H9 (cell line): ENCODE measurements at regions not wholly inside any gene's neighbourhood (a gene's known extent, or its start where the extent isn't known, plus 50 kb on each side); places are given as distances from the start of the nearest gene placed in this dataset.

ENCODE experiments used
- DNase-seq: peaks from one replicate; pipeline ENCODE4 v3.0.0-alpha.2; 2017
- H2AFZ ChIP-seq: one replicate; pipeline ENCODE4 v1.6.1; 2013; ENCODE audit warnings: mild to moderate bottlenecking, low read length, control low read depth, moderate library complexity
- H2AK5ac ChIP-seq: 2 replicates; pipeline ENCODE4 v1.6.1; 2013; ENCODE audit warnings: low read length, control low read depth, mixed read lengths; ENCODE audit not compliant: insufficient read length
- H2BK120ac ChIP-seq: one replicate; pipeline ENCODE4 v1.6.1; 2013; ENCODE audit warnings: low read depth, mild to moderate bottlenecking, low read length, control low read depth, inconsistent platforms; ENCODE audit not compliant: poor library complexity, severe bottlenecking
- H2BK12ac ChIP-seq: 2 replicates; pipeline ENCODE4 v1.6.1; 2013; ENCODE audit warnings: low read length, control low read depth, mixed read lengths, low read depth; ENCODE audit not compliant: insufficient read length
- H2BK15ac ChIP-seq: 2 replicates; pipeline ENCODE4 v1.6.1; 2013; ENCODE audit warnings: low read depth, low read length, control low read depth
- H2BK20ac ChIP-seq: one replicate; pipeline ENCODE4 v1.6.1; 2013; ENCODE audit warnings: low read depth, mild to moderate bottlenecking, low read length, control low read depth, inconsistent platforms; ENCODE audit not compliant: poor library complexity, severe bottlenecking
- H2BK5ac ChIP-seq: 2 replicates; pipeline ENCODE4 v1.6.1; 2013; ENCODE audit warnings: low read length, control low read depth, mixed read lengths; ENCODE audit not compliant: insufficient read length
- H3K14ac ChIP-seq: 2 replicates; pipeline ENCODE4 v1.6.1; 2013; ENCODE audit warnings: low read length, control low read depth; ENCODE audit not compliant: insufficient read depth
- H3K18ac ChIP-seq: 2 replicates; pipeline ENCODE4 v1.6.1; 2013; ENCODE audit warnings: low read depth, mild to moderate bottlenecking, mixed read lengths, low read length, control low read depth; ENCODE audit not compliant: insufficient read length
- H3K23ac ChIP-seq: 2 replicates; pipeline ENCODE4 v1.6.1; 2013; ENCODE audit warnings: low read length, control low read depth, mixed read lengths, low read depth; ENCODE audit not compliant: insufficient read length
- H3K23me2 ChIP-seq: 2 replicates; pipeline ENCODE4 v1.6.1; 2013; ENCODE audit warnings: low read depth, mild to moderate bottlenecking, mixed read lengths, low read length, control low read depth; ENCODE audit not compliant: insufficient read length, poor library complexity, severe bottlenecking
- H3K27ac ChIP-seq: 2 replicates; pipeline ENCODE4 v1.5.1; 2013; ENCODE audit warnings: low read length, control low read depth, mixed read lengths, low read depth; ENCODE audit not compliant: insufficient read length
- H3K27me3 ChIP-seq: 2 replicates; pipeline ENCODE4 v1.6.1; 2013; ENCODE audit warnings: low read length, control low read depth, inconsistent platforms; ENCODE audit not compliant: insufficient read depth
- H3K4ac ChIP-seq: 2 replicates; pipeline ENCODE4 v1.6.1; 2013; ENCODE audit warnings: low read depth, mild to moderate bottlenecking, control low read depth, inconsistent platforms, low read length, moderate library complexity
- H3K4me1 ChIP-seq: 2 replicates; pipeline ENCODE4 v1.6.1; 2013; ENCODE audit warnings: low read length, control low read depth, inconsistent platforms; ENCODE audit not compliant: insufficient read depth
- H3K4me2 ChIP-seq: 2 replicates; pipeline ENCODE4 v1.6.1; 2013; ENCODE audit warnings: low read length, control low read depth, mixed read lengths; ENCODE audit not compliant: insufficient read length, insufficient read depth
- H3K56ac ChIP-seq: 2 replicates; pipeline ENCODE4 v1.6.1; 2013; ENCODE audit warnings: low read depth, mild to moderate bottlenecking, mixed read lengths, low read length, control low read depth; ENCODE audit not compliant: insufficient read length
- H3K79me1 ChIP-seq: 2 replicates; pipeline ENCODE4 v1.6.1; 2013; ENCODE audit warnings: low read depth, mild to moderate bottlenecking, moderate library complexity, low read length, control low read depth, inconsistent platforms; ENCODE audit not compliant: insufficient read depth, poor library complexity, severe bottlenecking
- H3K79me2 ChIP-seq: 2 replicates; pipeline ENCODE4 v1.6.1; 2013; ENCODE audit warnings: low read length, control low read depth, inconsistent platforms; ENCODE audit not compliant: insufficient read depth
- H3K9ac ChIP-seq: 2 replicates; pipeline ENCODE4 v1.6.1; 2013; ENCODE audit warnings: low read length, control low read depth, mixed read lengths; ENCODE audit not compliant: insufficient read length; ENCODE audit errors: extremely low read depth
- H3K9me3 ChIP-seq: one replicate; pipeline ENCODE4 v1.6.1; 2013; ENCODE audit warnings: low read depth, low read length, inconsistent platforms; ENCODE audit not compliant: control insufficient read depth
- H3T11ph ChIP-seq: one replicate; pipeline ENCODE4 v1.6.1; 2013; ENCODE audit warnings: mild to moderate bottlenecking, low read length, control low read depth, inconsistent platforms
- H4K20me1 ChIP-seq: one replicate; pipeline ENCODE4 v1.6.1; 2013; ENCODE audit not compliant: control insufficient read depth, insufficient read length, insufficient read depth
- H4K5ac ChIP-seq: 2 replicates; pipeline ENCODE4 v1.6.1; 2013; ENCODE audit warnings: low read depth, mild to moderate bottlenecking, mixed read lengths, low read length, control low read depth; ENCODE audit not compliant: insufficient read length
- H4K8ac ChIP-seq: replicated peaks from 2 replicates; pipeline ENCODE4 v1.6.1; 2013; ENCODE audit warnings: low read length, control low read depth, mixed read lengths, low read depth; ENCODE audit not compliant: insufficient read length
- H4K91ac ChIP-seq: 2 replicates; pipeline ENCODE4 v1.6.1; 2013; ENCODE audit warnings: low read depth, mild to moderate bottlenecking, moderate library complexity, mixed read lengths, low read length, control low read depth; ENCODE audit not compliant: insufficient read length
- H3K27ac Mint-ChIP-seq, 3 experiments: 2 replicates in 2 of 3; 3 replicates in 1 of 3; pipeline ENCODE4 v1.8.0; 2020 to 2021; ENCODE audit warnings: mixed read lengths in 3 of 3, mild to moderate bottlenecking in 1 of 3, moderate library complexity in 1 of 3
- H3K27me3 Mint-ChIP-seq: 2 replicates; pipeline ENCODE4 v1.8.0; 2021; ENCODE audit warnings: low read depth, mild to moderate bottlenecking, moderate library complexity, mixed read lengths
- H3K36me3 Mint-ChIP-seq, 3 experiments: 2 replicates in 2 of 3; 3 replicates in 1 of 3; pipeline ENCODE4 v1.8.0; 2020 to 2021; ENCODE audit warnings: low read depth in 3 of 3, mixed read lengths in 3 of 3; ENCODE audit not compliant: insufficient read depth in 1 of 3
- H3K4me1 Mint-ChIP-seq, 2 experiments: 2 replicates each; pipeline ENCODE4 v1.8.0; 2020; ENCODE audit warnings: mixed read lengths in 2 of 2
- H3K4me3 Mint-ChIP-seq, 2 experiments: 2 replicates in 1 of 2; 3 replicates in 1 of 2; pipeline ENCODE4 v1.8.0; 2020 to 2021; ENCODE audit warnings: mild to moderate bottlenecking in 2 of 2, mixed read lengths in 2 of 2, moderate library complexity in 1 of 2
- H3K9me3 Mint-ChIP-seq, 2 experiments: 2 replicates in 1 of 2; 3 replicates in 1 of 2; pipeline ENCODE4 v1.8.0; 2020; ENCODE audit warnings: mild to moderate bottlenecking in 2 of 2, mixed read lengths in 2 of 2, moderate library complexity in 1 of 2
- WGBS: extraction: QIAGEN DNeasy Blood & Tissue Kit; methylation state at CpG from one replicate; pipeline ENCODE4 v1.1.7; 2013; ENCODE audit warnings: missing lambda C conversion rate, low lambda C conversion rate, mixed read lengths; ENCODE audit not compliant: insufficient read length; ENCODE audit errors: extremely low coverage; 5-methylcytosine and 5-hydroxymethylcytosine counted together
- TF ChIP-seq, protein P1 (sequence below): fragments of 200-600 bp; sonication (generic); conservative IDR thresholded peaks from 3 replicates; pipeline ENCODE4 v1.8.0; 2021; ENCODE audit warnings: antibody characterized with exemption, mild to moderate bottlenecking

DNA sequence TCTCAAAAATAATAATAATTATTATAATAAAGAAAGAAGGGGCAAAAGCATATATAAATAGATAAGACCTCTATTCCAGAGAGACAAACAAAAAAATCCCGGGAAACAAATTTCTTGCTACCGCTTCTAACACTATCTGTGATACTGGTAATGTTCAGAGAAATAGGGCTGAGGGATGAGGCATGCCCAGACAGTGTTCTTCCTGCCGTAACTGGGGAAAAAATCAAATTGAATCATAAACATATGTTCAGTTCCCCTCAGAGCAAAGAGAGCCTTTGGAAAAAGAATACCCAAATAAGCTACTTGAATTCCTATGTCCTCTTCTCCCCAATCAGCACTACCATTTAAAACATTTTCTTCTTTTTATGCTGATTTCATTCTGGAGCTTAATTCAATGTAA is 688.0 kb downstream of the KCNJ2 start:
- Histone ChIP-seq H2BK20ac (no peak overlapping the region), H3K14ac (no peak overlapping the region), H3K27ac (no peak overlapping the region), H2AFZ (no peak overlapping the region), H2BK120ac (no peak overlapping the region), H3K9me3 (peaks cover 5% of the 10 kb centered on the region), H2BK15ac (no peak overlapping the region), H3K9ac (no peak overlapping the region), H4K20me1 (no peaks in the 10 kb centered on the region), H2BK5ac (no peak overlapping the region), H3K23me2 (no peaks in the 10 kb centered on the region), H3K4me2 (no peak overlapping the region), H3K4me1 (no peaks in the 10 kb centered on the region), H3T11ph (no peak overlapping the region), H2BK12ac (no peak overlapping the region), H3K56ac (no peak overlapping the region), H3K23ac (no peak overlapping the region), H2AK5ac (no peak overlapping the region), H3K79me1 (no peaks in the 10 kb centered on the region), H4K5ac (no peak overlapping the region), H4K91ac (no peak overlapping the region), H4K8ac (no peak overlapping the region), H3K4ac (no peak overlapping the region), H3K79me2 (no peaks in the 10 kb centered on the region), H3K27me3 (no peaks in the 10 kb centered on the region), H3K18ac (no peak overlapping the region)
- no peaks in the 10 kb centered on the region for H3K27me3 Mint-ChIP-seq
- DNase-seq, result no peak
- TF ChIP-seq, protein P1, sequence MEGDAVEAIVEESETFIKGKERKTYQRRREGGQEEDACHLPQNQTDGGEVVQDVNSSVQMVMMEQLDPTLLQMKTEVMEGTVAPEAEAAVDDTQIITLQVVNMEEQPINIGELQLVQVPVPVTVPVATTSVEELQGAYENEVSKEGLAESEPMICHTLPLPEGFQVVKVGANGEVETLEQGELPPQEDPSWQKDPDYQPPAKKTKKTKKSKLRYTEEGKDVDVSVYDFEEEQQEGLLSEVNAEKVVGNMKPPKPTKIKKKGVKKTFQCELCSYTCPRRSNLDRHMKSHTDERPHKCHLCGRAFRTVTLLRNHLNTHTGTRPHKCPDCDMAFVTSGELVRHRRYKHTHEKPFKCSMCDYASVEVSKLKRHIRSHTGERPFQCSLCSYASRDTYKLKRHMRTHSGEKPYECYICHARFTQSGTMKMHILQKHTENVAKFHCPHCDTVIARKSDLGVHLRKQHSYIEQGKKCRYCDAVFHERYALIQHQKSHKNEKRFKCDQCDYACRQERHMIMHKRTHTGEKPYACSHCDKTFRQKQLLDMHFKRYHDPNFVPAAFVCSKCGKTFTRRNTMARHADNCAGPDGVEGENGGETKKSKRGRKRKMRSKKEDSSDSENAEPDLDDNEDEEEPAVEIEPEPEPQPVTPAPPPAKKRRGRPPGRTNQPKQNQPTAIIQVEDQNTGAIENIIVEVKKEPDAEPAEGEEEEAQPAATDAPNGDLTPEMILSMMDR, result no peak
- no peak overlapping the region for H3K27ac Mint-ChIP-seq
- whole genome bisulfite sequencing, result no CpG with 5 or more reads among the region's 3 CpGs
- peaks cover 8 to 23% (median 13%) of the 10 kb centered on the region in 3 experiments for H3K36me3 Mint-ChIP-seq
- H3K9me3 Mint-ChIP-seq, result peaks cover 20 to 23% of the 10 kb centered on the region in 2 experiments
- H3K4me1 Mint-ChIP-seq, result peaks cover 0 to 8% of the 10 kb centered on the region in 2 experiments; a peak in 1 of 4 replicates
- no peak overlapping the region for H3K4me3 Mint-ChIP-seq
